NB4 (cell line): ENCODE measurements at regions not wholly inside any gene's neighbourhood (a gene's known extent, or its start where the extent isn't known, plus 50 kb on each side); places are given as distances from the start of the nearest gene placed in this dataset.

Experiments
- CTCF ChIP-seq: IDR thresholded peaks from one replicate; pipeline ENCODE4 v1.5.1; 2012; ENCODE audit warnings: low read depth, low read length
- MAX ChIP-seq: IDR thresholded peaks from 2 replicates; pipeline ENCODE4 v1.6.1; 2011; ENCODE audit warnings: low read depth, low read length
- MYC ChIP-seq: IDR thresholded peaks from 2 replicates; pipeline ENCODE4 v1.6.1; 2011; ENCODE audit warnings: low read depth, low read length
- POLR2A ChIP-seq: IDR thresholded peaks from 2 replicates; pipeline ENCODE4 v1.6.1; 2011; ENCODE audit warnings: mild to moderate bottlenecking; ENCODE audit not compliant: insufficient read length; ENCODE audit errors: extremely low read depth

DNA sequence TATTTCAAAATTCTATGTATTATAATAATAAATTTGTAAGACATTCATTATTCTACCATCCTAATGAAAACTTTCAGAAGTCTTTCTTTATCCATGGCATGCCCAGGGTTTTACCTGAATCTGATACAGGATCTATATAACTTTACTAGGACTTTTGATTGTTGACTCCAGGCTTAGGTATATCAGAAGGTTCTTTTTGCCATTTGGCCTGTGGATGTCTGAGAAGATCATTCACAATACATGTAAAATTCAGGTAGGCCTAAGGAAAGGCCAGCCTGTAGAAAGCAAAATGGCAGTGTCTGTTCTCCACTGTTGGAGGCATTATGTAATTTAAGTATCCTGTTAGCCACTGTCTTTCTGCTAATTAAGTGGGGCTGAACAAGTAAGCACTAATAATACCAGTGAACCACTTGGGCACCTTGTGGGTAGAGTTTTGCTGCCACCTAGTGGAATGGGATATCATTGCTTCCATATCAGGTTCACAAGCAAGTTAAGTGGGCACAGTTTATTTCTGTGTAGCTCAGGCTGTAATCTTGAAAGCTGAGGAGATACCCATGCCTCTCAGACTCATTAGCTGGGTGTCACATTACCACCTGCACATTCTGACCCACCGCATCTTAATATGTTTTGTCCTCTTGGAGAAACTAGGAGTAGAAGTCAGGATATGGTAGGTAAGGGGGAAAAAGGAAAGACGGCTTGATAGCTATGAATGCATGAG is 105.5 kb downstream of the SEPTIN7 start:
- TF ChIP-seq CTCF (peak; percentile 90), MYC (no peak), POLR2A (no peak), MAX (no peak)
